ENCODE measurements at regions not wholly inside any gene's neighbourhood (a gene's known extent, or its start where the extent isn't known, plus 50 kb on each side); places are given as distances from the start of the nearest gene placed in this dataset.

- Histone ChIP-seq H3K4me3 (ENCODE audit: low read depth in 1 of 3, low read length in 3 of 3) (no peak overlapping the region), H3K9ac (ENCODE audit: low read depth in 1 of 2, low read length in 2 of 2) (no peak overlapping the region), H3K9me3 (ENCODE audit: control insufficient read depth in 4 of 4, low read length in 3 of 4) (no peaks in the 10 kb centered on the region), H3K27me3 (ENCODE audit: control insufficient read depth in 4 of 4, insufficient read depth in 4 of 4, low read length in 3 of 4) (peaks cover 0 to 2% (median 0%) of the 10 kb centered on the region in 4 donors), H3K4me1 (ENCODE audit: control insufficient read depth in 4 of 4, insufficient read depth in 4 of 4, low read length in 3 of 4) (no peaks in the 10 kb centered on the region), H3K36me3 (ENCODE audit: control insufficient read depth in 4 of 4, insufficient read depth in 3 of 4, low read depth in 1 of 4, low read length in 3 of 4) (no peaks in the 10 kb centered on the region), H3K27ac (ENCODE audit: low read depth in 1 of 2, low read length in 2 of 2) (no peak overlapping the region)
- no peak for DNase-seq (ENCODE audit: low spot score)
- 95% methylated on average over 2 of the region's 2 CpGs for WGBS
- TF ChIP-seq GABPA (IDR thresholded peaks at IDR 0.05 in 1 of 2, conservative IDR thresholded peaks at IDR 0.05 in 1 of 2) (no peak), RAD21 (IDR thresholded peaks at IDR 0.05) (no peak), RXRA (IDR thresholded peaks at IDR 0.05) (no peak)
These were observed 388.9 kb upstream of the KLF4 start for GRCh38 chr9:107878462-107878861.

- Histone ChIP-seq H3K4me3 (ENCODE audit: low read depth in 1 of 3, low read length in 3 of 3) (no peak overlapping the region), H3K4me1 (ENCODE audit: control insufficient read depth in 4 of 4, insufficient read depth in 4 of 4, low read length in 3 of 4) (no peaks in the 10 kb centered on the region), H3K9ac (ENCODE audit: low read depth in 1 of 2, low read length in 2 of 2) (no peak overlapping the region), H3K9me3 (ENCODE audit: control insufficient read depth in 4 of 4, low read length in 3 of 4) (no peaks in the 10 kb centered on the region), H3K36me3 (ENCODE audit: control insufficient read depth in 4 of 4, insufficient read depth in 3 of 4, low read depth in 1 of 4, low read length in 3 of 4) (no peaks in the 10 kb centered on the region), H3K27ac (ENCODE audit: low read depth in 1 of 2, low read length in 2 of 2) (no peak overlapping the region), H3K27me3 (ENCODE audit: control insufficient read depth in 4 of 4, insufficient read depth in 4 of 4, low read length in 3 of 4) (peaks cover 0 to 2% (median 0%) of the 10 kb centered on the region in 4 donors)
- TF ChIP-seq ZBTB33 (IDR thresholded peaks at IDR 0.05) (no peak), MAX (IDR thresholded peaks at IDR 0.05) (no peak), RXRA (IDR thresholded peaks at IDR 0.05) (no peak), CTCF (IDR thresholded peaks at IDR 0.05; ENCODE audit: low read depth, low read length, missing input control) (no peak), FOXA2 (IDR thresholded peaks at IDR 0.05) (no peak), YY1 (IDR thresholded peaks at IDR 0.05) (no peak), EGR1 (IDR thresholded peaks at IDR 0.05; ENCODE audit: low read depth in 2 of 2) (no peak), HNF4G (IDR thresholded peaks at IDR 0.05) (no peak), REST (IDR thresholded peaks at IDR 0.05) (no peak), FOXA1 (IDR thresholded peaks at IDR 0.05) (no peak), GABPA (IDR thresholded peaks at IDR 0.05 in 1 of 2, conservative IDR thresholded peaks at IDR 0.05 in 1 of 2) (no peak), RAD21 (IDR thresholded peaks at IDR 0.05) (no peak), ATF3 (IDR thresholded peaks at IDR 0.05) (no peak), HNF4A (conservative IDR thresholded peaks at IDR 0.05) (no peak), SP1 (IDR thresholded peaks at IDR 0.05) (no peak)
- 88% methylated on average over 9 of the region's 9 CpGs for WGBS
- DNase-seq (ENCODE audit: low spot score): no peak
These were observed 386.0 kb upstream of the KLF4 start for GRCh38 chr9:107875571-107875980.
